ENCODE measurements at regions not wholly inside any gene's neighbourhood (a gene's known extent, or its start where the extent isn't known, plus 50 kb on each side); places are given as distances from the start of the nearest gene placed in this dataset.

DNA sequence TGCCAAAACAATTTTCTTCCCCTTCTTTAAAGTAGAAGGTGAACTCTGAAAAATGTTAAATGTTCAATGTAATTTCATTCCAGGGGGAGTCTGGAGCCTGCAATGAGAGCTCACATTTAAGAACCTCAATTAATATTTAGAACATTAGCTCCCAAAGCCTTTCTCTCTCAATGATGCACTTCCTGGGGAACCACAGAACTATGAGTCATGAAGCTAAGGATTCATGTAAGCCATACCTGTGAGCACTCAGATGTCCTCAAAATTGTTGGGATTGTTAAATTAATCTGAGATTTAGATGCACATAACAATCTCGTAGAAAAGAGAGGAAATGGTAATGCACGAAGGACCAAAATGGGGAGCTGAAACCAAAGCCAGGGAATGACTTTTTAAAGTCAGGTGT is 244.2 kb upstream of the LRIG1 start:
- no peak for TF ChIP-seq POLR2A (IDR thresholded peaks at IDR 0.05)
- TF ChIP-seq, protein P1, sequence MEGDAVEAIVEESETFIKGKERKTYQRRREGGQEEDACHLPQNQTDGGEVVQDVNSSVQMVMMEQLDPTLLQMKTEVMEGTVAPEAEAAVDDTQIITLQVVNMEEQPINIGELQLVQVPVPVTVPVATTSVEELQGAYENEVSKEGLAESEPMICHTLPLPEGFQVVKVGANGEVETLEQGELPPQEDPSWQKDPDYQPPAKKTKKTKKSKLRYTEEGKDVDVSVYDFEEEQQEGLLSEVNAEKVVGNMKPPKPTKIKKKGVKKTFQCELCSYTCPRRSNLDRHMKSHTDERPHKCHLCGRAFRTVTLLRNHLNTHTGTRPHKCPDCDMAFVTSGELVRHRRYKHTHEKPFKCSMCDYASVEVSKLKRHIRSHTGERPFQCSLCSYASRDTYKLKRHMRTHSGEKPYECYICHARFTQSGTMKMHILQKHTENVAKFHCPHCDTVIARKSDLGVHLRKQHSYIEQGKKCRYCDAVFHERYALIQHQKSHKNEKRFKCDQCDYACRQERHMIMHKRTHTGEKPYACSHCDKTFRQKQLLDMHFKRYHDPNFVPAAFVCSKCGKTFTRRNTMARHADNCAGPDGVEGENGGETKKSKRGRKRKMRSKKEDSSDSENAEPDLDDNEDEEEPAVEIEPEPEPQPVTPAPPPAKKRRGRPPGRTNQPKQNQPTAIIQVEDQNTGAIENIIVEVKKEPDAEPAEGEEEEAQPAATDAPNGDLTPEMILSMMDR (IDR thresholded peaks at IDR 0.05 in 8 of 11, conservative IDR thresholded peaks at IDR 0.05 in 3 of 11) = no peak

All from spleen (tissue), 7 donors.